ENCODE measurements at regions not wholly inside any gene's neighbourhood (a gene's known extent, or its start where the extent isn't known, plus 50 kb on each side); places are given as distances from the start of the nearest gene placed in this dataset.

DNA sequence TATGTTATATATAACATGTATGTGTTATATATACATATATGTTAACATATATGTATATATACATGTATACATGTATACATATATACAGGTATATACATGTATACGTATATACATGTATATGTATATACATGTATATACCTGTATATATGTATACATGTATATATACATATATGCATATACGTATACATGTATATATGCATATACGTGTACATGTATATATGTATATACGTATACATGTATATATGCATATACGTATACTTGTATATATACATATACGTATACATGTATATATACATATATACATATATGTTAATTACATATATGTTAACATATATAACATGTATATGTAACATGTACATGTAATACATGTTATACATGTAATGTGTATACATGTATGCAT lies 1077.3 kb upstream of the ADGRL3 start:
- ChIA-PET POLR2A (ENCODE audit: low non-redundant PET) (no interaction called here), CTCF (no interaction called here)
- BruUV-seq (replicated peaks) = no TSS peak
- TF ChIP-seq, protein P1, sequence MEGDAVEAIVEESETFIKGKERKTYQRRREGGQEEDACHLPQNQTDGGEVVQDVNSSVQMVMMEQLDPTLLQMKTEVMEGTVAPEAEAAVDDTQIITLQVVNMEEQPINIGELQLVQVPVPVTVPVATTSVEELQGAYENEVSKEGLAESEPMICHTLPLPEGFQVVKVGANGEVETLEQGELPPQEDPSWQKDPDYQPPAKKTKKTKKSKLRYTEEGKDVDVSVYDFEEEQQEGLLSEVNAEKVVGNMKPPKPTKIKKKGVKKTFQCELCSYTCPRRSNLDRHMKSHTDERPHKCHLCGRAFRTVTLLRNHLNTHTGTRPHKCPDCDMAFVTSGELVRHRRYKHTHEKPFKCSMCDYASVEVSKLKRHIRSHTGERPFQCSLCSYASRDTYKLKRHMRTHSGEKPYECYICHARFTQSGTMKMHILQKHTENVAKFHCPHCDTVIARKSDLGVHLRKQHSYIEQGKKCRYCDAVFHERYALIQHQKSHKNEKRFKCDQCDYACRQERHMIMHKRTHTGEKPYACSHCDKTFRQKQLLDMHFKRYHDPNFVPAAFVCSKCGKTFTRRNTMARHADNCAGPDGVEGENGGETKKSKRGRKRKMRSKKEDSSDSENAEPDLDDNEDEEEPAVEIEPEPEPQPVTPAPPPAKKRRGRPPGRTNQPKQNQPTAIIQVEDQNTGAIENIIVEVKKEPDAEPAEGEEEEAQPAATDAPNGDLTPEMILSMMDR (conservative IDR thresholded peaks at IDR 0.05; ENCODE audit: low read depth, low read length) = no peak
- no peak for TF ChIP-seq EZH2 (IDR thresholded peaks at IDR 0.05; ENCODE audit: borderline replicate concordance, low read depth, low read length, poor library complexity, severe bottlenecking)
- Histone ChIP-seq H3K27ac (ENCODE audit: low read depth, low read length, poor library complexity, severe bottlenecking) (no peak overlapping the region), H3K27me3 (replicated peaks; ENCODE audit: insufficient read depth, low read depth, low read length, poor library complexity) (no peaks in the 10 kb centered on the region), H3K4me3 (ENCODE audit: low read depth, low read length, poor library complexity, severe bottlenecking) (no peak overlapping the region), H3K36me3 (ENCODE audit: insufficient read depth, low read length, poor library complexity, severe bottlenecking) (no peaks in the 10 kb centered on the region), H3K4me1 (ENCODE audit: insufficient read depth, low read length, poor library complexity, severe bottlenecking) (no peaks in the 10 kb centered on the region), H3K9me3 (ENCODE audit: low read depth, low read length, poor library complexity, severe bottlenecking) (no peaks in the 10 kb centered on the region)
- DNase-seq (ENCODE audit: low spot score) = no peak
- intact Hi-C loops (cut with micrococcal nuclease; ENCODE audit: unreplicated experiment) = no loop called here

DNA sequence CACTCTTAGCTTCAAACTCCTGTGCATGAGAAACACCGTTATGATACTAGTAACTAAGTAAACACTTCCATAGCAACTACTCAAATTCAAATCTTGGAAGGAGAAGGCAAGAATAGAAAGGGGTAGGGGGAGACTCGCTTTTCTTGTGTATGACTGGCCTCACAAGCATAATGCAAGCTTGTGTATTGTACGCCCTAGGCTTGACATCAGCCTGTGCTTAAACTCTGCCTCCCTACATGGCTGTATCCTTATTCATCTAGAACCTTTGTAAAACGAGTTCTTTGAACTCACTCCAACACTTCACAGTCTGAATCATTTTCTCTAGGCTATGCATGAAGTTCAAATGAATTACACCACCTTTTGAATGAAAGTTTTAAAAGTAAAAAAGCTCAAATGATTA lies 1071.2 kb upstream of the ADGRL3 start:
- no peak overlapping the region for H3K4me3 ChIP-seq (ENCODE audit: low read depth, low read length, poor library complexity, severe bottlenecking)
- ChIA-PET POLR2A (ENCODE audit: low non-redundant PET) (no interaction called here), CTCF (no interaction called here)
- H3K9me3 ChIP-seq (ENCODE audit: low read depth, low read length, poor library complexity, severe bottlenecking) = no peaks in the 10 kb centered on the region
- intact Hi-C loops (cut with micrococcal nuclease; ENCODE audit: unreplicated experiment) = no loop called here
- no TSS peak for BruUV-seq (replicated peaks)
- no peak for DNase-seq (ENCODE audit: low spot score)
- no peaks in the 10 kb centered on the region for H3K27me3 ChIP-seq (replicated peaks; ENCODE audit: insufficient read depth, low read depth, low read length, poor library complexity)
- H3K36me3 ChIP-seq (ENCODE audit: insufficient read depth, low read length, poor library complexity, severe bottlenecking) = no peaks in the 10 kb centered on the region
- H3K27ac ChIP-seq (ENCODE audit: low read depth, low read length, poor library complexity, severe bottlenecking) = no peak overlapping the region
- TF ChIP-seq, protein P1 (conservative IDR thresholded peaks at IDR 0.05; ENCODE audit: low read depth, low read length) = no peak
- TF ChIP-seq EZH2 (IDR thresholded peaks at IDR 0.05; ENCODE audit: borderline replicate concordance, low read depth, low read length, poor library complexity, severe bottlenecking) = no peak
- H3K4me1 ChIP-seq (ENCODE audit: insufficient read depth, low read length, poor library complexity, severe bottlenecking) = no peaks in the 10 kb centered on the region

DNA sequence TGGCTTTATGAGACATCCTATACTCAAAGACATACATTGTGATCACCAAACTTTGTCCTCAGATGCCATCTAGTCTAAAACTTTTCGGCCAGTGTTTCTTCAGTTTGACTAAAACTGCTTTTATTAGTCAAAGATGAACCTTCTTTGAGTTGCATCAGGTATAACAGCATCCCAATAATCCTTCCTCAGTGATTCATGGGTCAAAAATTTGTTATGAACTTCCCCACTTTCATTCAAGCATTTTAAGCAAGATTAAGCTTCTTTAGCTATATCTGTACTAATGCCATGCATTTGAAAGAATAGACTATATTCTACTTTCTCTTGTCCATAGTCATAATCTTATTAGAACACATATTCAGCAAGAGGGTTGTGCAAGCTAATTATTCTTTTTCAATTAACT lies 1070.4 kb upstream of the ADGRL3 start:
- Histone ChIP-seq H3K27ac (ENCODE audit: low read depth, low read length, poor library complexity, severe bottlenecking) (no peak overlapping the region), H3K9me3 (ENCODE audit: low read depth, low read length, poor library complexity, severe bottlenecking) (no peaks in the 10 kb centered on the region), H3K27me3 (replicated peaks; ENCODE audit: insufficient read depth, low read depth, low read length, poor library complexity) (no peaks in the 10 kb centered on the region), H3K4me1 (ENCODE audit: insufficient read depth, low read length, poor library complexity, severe bottlenecking) (no peaks in the 10 kb centered on the region), H3K36me3 (ENCODE audit: insufficient read depth, low read length, poor library complexity, severe bottlenecking) (no peaks in the 10 kb centered on the region), H3K4me3 (ENCODE audit: low read depth, low read length, poor library complexity, severe bottlenecking) (no peak overlapping the region)
- POLR2A ChIA-PET (ENCODE audit: low non-redundant PET) = no interaction called here
- intact Hi-C loops (cut with micrococcal nuclease; ENCODE audit: unreplicated experiment) = no loop called here
- TF ChIP-seq EZH2 (IDR thresholded peaks at IDR 0.05; ENCODE audit: borderline replicate concordance, low read depth, low read length, poor library complexity, severe bottlenecking) = no peak
- TF ChIP-seq, protein P1 (conservative IDR thresholded peaks at IDR 0.05; ENCODE audit: low read depth, low read length) = no peak
- CTCF ChIA-PET = no interaction called here
- BruUV-seq (replicated peaks) = no TSS peak
- no peak for DNase-seq (ENCODE audit: low spot score)
